Tibial nerve (tissue), 4 donors: ENCODE measurements at regions not wholly inside any gene's neighbourhood (a gene's known extent, or its start where the extent isn't known, plus 50 kb on each side); places are given as distances from the start of the nearest gene placed in this dataset.

Experiments
- DNase-seq, 2 donors: peaks; one replicate each; pipeline ENCODE4 v3.0.0-alpha.2; 2019; ENCODE audit warnings: low spot score in 2 of 2
- H3K27ac ChIP-seq, 4 donors: fragments of 200-600 bp; sonication (generic) in 3 of 4; one replicate each; pipeline ENCODE4 v1.5.1; 2017 to 2019; ENCODE audit warnings: mild to moderate bottlenecking in 1 of 4
- H3K27me3 ChIP-seq, 2 donors: fragments of 200-600 bp; sonication (generic) in 1 of 2; one replicate each; pipeline versions ENCODE4 v1.5.1 to v1.6.0; 2017 to 2019
- H3K36me3 ChIP-seq, 3 donors: fragments of 200-600 bp; sonication (generic); one replicate each; pipeline ENCODE4 v1.5.1; 2018 to 2019
- H3K4me1 ChIP-seq, 4 donors: fragments of 200-600 bp; sonication (generic) in 3 of 4; one replicate each; pipeline ENCODE4 v1.5.1; 2017 to 2019
- H3K4me3 ChIP-seq, 4 donors: fragments of 200-600 bp; sonication (generic) in 3 of 4; one replicate each; pipeline ENCODE4 v1.5.1; 2017 to 2019; ENCODE audit warnings: mild to moderate bottlenecking in 1 of 4, moderate library complexity in 1 of 4
- H3K9me3 ChIP-seq, 4 donors: fragments of 200-600 bp; sonication (generic) in 3 of 4; one replicate each; pipeline ENCODE4 v1.5.1; 2017 to 2019
- EP300 ChIP-seq, 2 donors: sonication (generic); formaldehyde crosslinking; IDR thresholded peaks; one replicate each; pipeline ENCODE4 v1.6.1; 2017; ENCODE audit warnings: antibody characterized with exemption in 2 of 2, mild to moderate bottlenecking in 1 of 2
- POLR2A ChIP-seq, 2 donors: fragments of 450-650 bp; IDR thresholded peaks; one replicate each; pipeline ENCODE4 v1.6.1; 2017; ENCODE audit warnings: antibody characterized with exemption in 2 of 2, mild to moderate bottlenecking in 2 of 2, moderate library complexity in 2 of 2
- WGBS, 2 donors: methylation state at CpG; one replicate each; pipeline ENCODE4 v1.1.5; 2018; 5-methylcytosine and 5-hydroxymethylcytosine counted together
- TF ChIP-seq, protein P1 (sequence below), 5 experiments: fragments of 200-600 bp in 3 of 5; fragments of 450-650 bp in 2 of 5; sonication (generic) in 3 of 5; IDR thresholded peaks; one replicate each; pipeline ENCODE4 v1.5.1; 2016 to 2019; ENCODE audit warnings: antibody characterized with exemption in 5 of 5, mild to moderate bottlenecking in 3 of 5, moderate library complexity in 2 of 5

DNA sequence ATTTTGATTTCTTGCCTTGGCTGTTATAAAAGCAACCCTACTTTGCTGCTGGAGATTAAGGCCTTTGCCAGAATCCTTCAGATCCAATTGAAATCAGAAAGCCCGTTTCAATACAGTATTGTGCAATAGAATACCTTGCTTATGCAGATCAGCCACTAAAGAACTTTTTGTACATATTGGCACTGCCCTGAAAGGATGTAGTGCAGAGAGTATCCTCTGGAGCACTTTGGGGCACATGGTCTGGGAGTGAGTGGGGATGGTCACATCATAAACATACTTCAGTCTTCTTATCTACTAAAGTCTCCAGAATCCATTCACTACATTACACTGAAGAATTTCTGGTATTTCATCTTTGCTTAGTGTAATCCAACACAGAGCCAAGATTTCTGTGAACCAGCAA lies 189.0 kb downstream of the CENPF start:
- TF ChIP-seq EP300 (IDR thresholded peaks at IDR 0.05): no peak
- TF ChIP-seq POLR2A (IDR thresholded peaks at IDR 0.05): no peak
- TF ChIP-seq, protein P1, sequence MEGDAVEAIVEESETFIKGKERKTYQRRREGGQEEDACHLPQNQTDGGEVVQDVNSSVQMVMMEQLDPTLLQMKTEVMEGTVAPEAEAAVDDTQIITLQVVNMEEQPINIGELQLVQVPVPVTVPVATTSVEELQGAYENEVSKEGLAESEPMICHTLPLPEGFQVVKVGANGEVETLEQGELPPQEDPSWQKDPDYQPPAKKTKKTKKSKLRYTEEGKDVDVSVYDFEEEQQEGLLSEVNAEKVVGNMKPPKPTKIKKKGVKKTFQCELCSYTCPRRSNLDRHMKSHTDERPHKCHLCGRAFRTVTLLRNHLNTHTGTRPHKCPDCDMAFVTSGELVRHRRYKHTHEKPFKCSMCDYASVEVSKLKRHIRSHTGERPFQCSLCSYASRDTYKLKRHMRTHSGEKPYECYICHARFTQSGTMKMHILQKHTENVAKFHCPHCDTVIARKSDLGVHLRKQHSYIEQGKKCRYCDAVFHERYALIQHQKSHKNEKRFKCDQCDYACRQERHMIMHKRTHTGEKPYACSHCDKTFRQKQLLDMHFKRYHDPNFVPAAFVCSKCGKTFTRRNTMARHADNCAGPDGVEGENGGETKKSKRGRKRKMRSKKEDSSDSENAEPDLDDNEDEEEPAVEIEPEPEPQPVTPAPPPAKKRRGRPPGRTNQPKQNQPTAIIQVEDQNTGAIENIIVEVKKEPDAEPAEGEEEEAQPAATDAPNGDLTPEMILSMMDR (IDR thresholded peaks at IDR 0.05): no peak
- H3K4me1 ChIP-seq: peaks cover 0 to 7% (median 0%) of the 10 kb centered on the region in 4 donors
- H3K36me3 ChIP-seq: no peaks in the 10 kb centered on the region
- H3K9me3 ChIP-seq: no peaks in the 10 kb centered on the region
- no peak for DNase-seq
- no peak overlapping the region for H3K4me3 ChIP-seq
- WGBS, 2 donors: 47 to 63% methylated on average over 1 of the region's 1 CpG
- no peaks in the 10 kb centered on the region for H3K27me3 ChIP-seq
- H3K27ac ChIP-seq: no peak overlapping the region

DNA sequence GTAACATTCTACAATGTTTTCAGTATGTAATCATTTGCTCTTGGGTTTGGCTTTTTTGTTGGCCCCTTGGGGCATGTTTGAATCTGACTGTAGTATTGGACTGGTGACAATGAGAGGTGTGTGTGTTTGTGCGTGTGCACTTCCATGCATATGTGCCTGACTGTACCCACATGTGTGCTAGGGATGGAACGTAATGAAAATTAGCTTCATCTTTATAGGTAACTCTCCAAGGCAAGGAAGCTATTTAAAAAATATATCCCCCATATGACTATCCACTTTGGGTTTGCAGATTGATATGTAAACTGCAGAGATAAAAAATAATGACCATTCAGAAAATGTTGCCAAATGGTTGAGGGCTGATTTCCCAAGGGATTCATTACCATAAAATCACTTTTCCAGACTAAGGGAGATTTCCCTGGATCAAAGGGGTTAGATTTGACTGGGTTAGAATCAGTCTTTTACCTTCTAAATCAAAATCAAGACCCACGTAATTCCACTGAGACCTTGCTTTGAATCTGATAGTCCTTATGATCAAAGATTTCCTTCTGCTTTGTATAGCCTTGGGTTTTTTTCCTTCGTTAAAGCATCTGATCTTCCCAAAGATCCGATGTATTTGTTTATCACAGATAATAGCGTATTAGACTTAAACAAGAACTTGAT lies 189.7 kb downstream of the CENPF start:
- Histone ChIP-seq H3K4me3 (no peak overlapping the region), H3K4me1 (peaks cover 0 to 7% (median 0%) of the 10 kb centered on the region in 4 donors)
- WGBS, 2 donors: 60 to 61% methylated on average over 6 of the region's 6 CpGs

DNA sequence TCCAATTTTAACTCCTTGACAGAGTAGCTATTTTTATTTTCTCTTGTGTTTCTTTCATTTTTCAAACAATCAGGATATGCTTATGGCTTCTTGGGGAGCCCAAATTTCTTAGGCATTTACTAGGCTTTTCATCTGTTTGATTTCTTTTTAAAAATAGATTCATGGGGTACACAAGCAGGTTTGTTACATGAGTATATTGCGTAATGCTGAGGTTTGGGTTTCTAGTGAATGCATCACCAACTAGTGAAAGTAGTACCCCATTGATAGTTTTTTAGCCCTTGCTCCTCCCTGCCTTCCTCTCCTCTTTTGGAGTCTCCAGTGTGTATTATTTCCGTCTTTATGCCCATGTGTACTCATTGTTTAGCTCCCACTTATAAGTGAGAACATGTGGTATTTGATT lies 190.7 kb downstream of the CENPF start:
- WGBS, 2 donors: 81 to 82% methylated on average over 2 of the region's 2 CpGs

More for the DNA sequence above, 189.7 kb downstream of the CENPF start:
- peaks cover 0 to 4% (median 0%) of the 10 kb centered on the region in 4 donors for H3K9me3 ChIP-seq
- TF ChIP-seq, protein P1 (IDR thresholded peaks at IDR 0.05): no peak
- TF ChIP-seq EP300 (IDR thresholded peaks at IDR 0.05): no peak
- TF ChIP-seq POLR2A (IDR thresholded peaks at IDR 0.05): no peak
- H3K27me3 ChIP-seq: no peaks in the 10 kb centered on the region
- no peaks in the 10 kb centered on the region for H3K36me3 ChIP-seq
- no peak for DNase-seq
- H3K27ac ChIP-seq: no peak overlapping the region

DNA sequence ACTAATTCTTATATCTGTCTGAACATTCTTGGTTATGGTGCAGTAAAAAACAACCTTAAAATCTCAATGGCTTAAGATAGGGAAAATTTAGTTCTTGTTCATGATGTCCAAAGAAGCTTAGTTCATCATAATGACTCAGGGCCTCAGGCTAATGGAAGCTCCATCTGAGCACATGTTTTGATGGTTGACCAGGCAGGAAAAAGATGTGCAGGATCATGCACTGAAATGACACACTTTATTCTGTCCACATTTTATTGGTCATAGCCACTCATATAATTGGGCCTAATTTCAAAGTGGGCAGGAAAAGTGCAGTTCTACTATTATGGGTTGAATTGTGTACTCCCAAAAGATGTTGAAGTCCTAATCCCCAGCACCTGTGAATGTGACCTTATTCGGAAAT lies 198.2 kb downstream of the CENPF start:
- H3K27me3 ChIP-seq: no peaks in the 10 kb centered on the region
- no peaks in the 10 kb centered on the region for H3K4me1 ChIP-seq
- no peaks in the 10 kb centered on the region for H3K36me3 ChIP-seq
- no peak overlapping the region for H3K4me3 ChIP-seq
- H3K9me3 ChIP-seq: peaks cover 0 to 7% (median 0%) of the 10 kb centered on the region in 4 donors
- no peak for TF ChIP-seq POLR2A (IDR thresholded peaks at IDR 0.05)
- TF ChIP-seq EP300 (IDR thresholded peaks at IDR 0.05): no peak
- TF ChIP-seq, protein P1 (IDR thresholded peaks at IDR 0.05): no peak
- WGBS, 2 donors: 96% methylated on average over 1 of the region's 1 CpG
- H3K27ac ChIP-seq: no peak overlapping the region
- DNase-seq: no peak

More for the DNA sequence above, 190.7 kb downstream of the CENPF start:
- Histone ChIP-seq H3K4me1 (peaks cover 0 to 7% (median 0%) of the 10 kb centered on the region in 4 donors), H3K27ac (no peak overlapping the region), H3K27me3 (no peaks in the 10 kb centered on the region), H3K9me3 (peaks cover 0 to 4% (median 0%) of the 10 kb centered on the region in 4 donors), H3K4me3 (no peak overlapping the region), H3K36me3 (no peaks in the 10 kb centered on the region)
- DNase-seq: no peak
- TF ChIP-seq POLR2A (IDR thresholded peaks at IDR 0.05) (no peak), EP300 (IDR thresholded peaks at IDR 0.05) (no peak)
- TF ChIP-seq, protein P1 (IDR thresholded peaks at IDR 0.05): no peak

DNA sequence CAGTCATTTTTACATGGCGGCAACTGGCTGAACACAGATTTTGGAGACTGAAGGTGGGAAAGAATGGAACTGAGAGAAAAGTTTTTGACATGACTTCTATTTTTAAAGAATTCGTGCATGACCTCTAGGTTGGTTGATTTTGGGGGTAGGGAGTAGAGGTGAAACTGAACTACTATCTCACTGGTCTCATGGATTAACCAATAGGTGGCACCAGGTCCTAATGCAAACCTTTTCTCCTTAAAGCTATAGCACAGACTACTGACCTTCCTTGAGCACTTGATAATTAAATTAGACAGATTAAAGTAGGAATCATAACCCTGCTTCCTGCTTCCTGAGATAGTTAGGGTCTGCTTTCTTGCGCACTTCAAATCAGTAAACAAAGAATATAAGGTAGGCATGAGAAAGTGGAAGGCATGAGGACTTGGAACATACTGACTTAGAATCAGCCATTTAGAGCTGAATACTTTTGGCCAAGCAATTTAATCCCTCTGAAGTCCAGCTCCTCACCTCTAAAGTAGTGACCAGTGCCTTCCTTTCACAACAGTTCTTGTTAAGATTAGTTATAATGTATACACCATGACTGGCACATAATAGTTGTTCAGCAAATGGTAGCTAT lies 206.0 kb downstream of the CENPF start:
- DNase-seq: no peak
- Histone ChIP-seq H3K4me3 (no peak overlapping the region), H3K36me3 (no peaks in the 10 kb centered on the region), H3K27ac (no peak overlapping the region), H3K4me1 (no peaks in the 10 kb centered on the region), H3K27me3 (no peaks in the 10 kb centered on the region), H3K9me3 (peaks cover 0 to 25% (median 0%) of the 10 kb centered on the region in 4 donors)
- TF ChIP-seq POLR2A (IDR thresholded peaks at IDR 0.05): no peak
- 64 to 65% methylated on average over 3 of the region's 3 CpGs for WGBS, 2 donors
